VCaP (cell line): ENCODE measurements at regions not wholly inside any gene's neighbourhood (a gene's known extent, or its start where the extent isn't known, plus 50 kb on each side); places are given as distances from the start of the nearest gene placed in this dataset.

Experiments
- H3K27ac ChIP-seq: fragments of 450-650 bp; 2 replicates; pipeline ENCODE4 v1.5.1; 2017
- CTCF ChIP-seq: fragments of 450-650 bp; conservative IDR thresholded peaks from 2 replicates; pipeline ENCODE4 v1.5.1; 2017; ENCODE audit warnings: mild to moderate bottlenecking, moderate library complexity

GRCh38 chr3:13261104-13261830, 158.9 kb downstream of the NUP210 start:
- no peak for TF ChIP-seq CTCF
- H3K27ac ChIP-seq: no peak overlapping the region

GRCh38 chr3:13260259-13261103, 159.6 kb downstream of the NUP210 start:
- TF ChIP-seq CTCF: peak; percentile 31; the same call in 1 of the 2 replicates

GRCh38 chr3:13259831-13260230, 160.3 kb downstream of the NUP210 start:
- H3K27ac ChIP-seq: no peak overlapping the region
- no peak for TF ChIP-seq CTCF

More at GRCh38 chr3:13260259-13261103, 159.6 kb downstream of the NUP210 start:
- no peak overlapping the region for H3K27ac ChIP-seq

GRCh38 chr3:13258986-13259514, 161.1 kb downstream of the NUP210 start:
- H3K27ac ChIP-seq: no peak overlapping the region
- TF ChIP-seq CTCF: no peak

GRCh38 chr3:13258280-13258679, 161.8 kb downstream of the NUP210 start:
- no peak for TF ChIP-seq CTCF
- H3K27ac ChIP-seq: no peak overlapping the region

GRCh38 chr3:13257666-13258065, 162.5 kb downstream of the NUP210 start:
- H3K27ac ChIP-seq: no peak overlapping the region
- no peak for TF ChIP-seq CTCF

- H3K27ac ChIP-seq: no peak overlapping the region
- TF ChIP-seq CTCF: no peak
Measured at GRCh38 chr3:13256845-13257244, 163.3 kb downstream of the NUP210 start.
